GM12891 (cell line): ENCODE measurements at regions not wholly inside any gene's neighbourhood (a gene's known extent, or its start where the extent isn't known, plus 50 kb on each side); places are given as distances from the start of the nearest gene placed in this dataset.

Source experiments
- POLR2A ChIP-seq: IDR thresholded peaks from 2 replicates; pipeline ENCODE4 v1.6.1; 2011; ENCODE audit warnings: low read depth, low read length, control low read depth
- POLR2AphosphoS5 ChIP-seq: IDR thresholded peaks from 2 replicates; pipeline ENCODE4 v1.6.1; 2011; ENCODE audit warnings: low read depth, low read length, control low read depth
- SPI1 ChIP-seq: IDR thresholded peaks from 2 replicates; pipeline ENCODE4 v1.6.1; 2011; ENCODE audit warnings: low read depth, low read length, control low read depth
- TAF1 ChIP-seq: IDR thresholded peaks from 2 replicates; pipeline ENCODE4 v1.6.1; 2011; ENCODE audit warnings: low read depth, low read length, control low read depth

- no peak for TF ChIP-seq POLR2AphosphoS5
- no peak for TF ChIP-seq TAF1
- TF ChIP-seq POLR2A, result no peak
- no peak for TF ChIP-seq SPI1
Observed at GRCh38 chr3:181330257-181330656, 340.7 kb upstream of the DNAJC19 start.
